Liver (tissue), 3 donors: ENCODE measurements at regions not wholly inside any gene's neighbourhood (a gene's known extent, or its start where the extent isn't known, plus 50 kb on each side); places are given as distances from the start of the nearest gene placed in this dataset.

Source experiments
- ATF3 ChIP-seq: IDR thresholded peaks from 2 replicates; pipeline ENCODE4 v1.6.1; 2016; ENCODE audit warnings: antibody characterized with exemption
- CTCF ChIP-seq: fragments of 150-350 bp; IDR thresholded peaks from 2 replicates; pipeline ENCODE4 v1.5.1; 2017; ENCODE audit warnings: improper control_type of control experiment, low read depth, low read length; ENCODE audit not compliant: missing input control
- FOXA2 ChIP-seq: IDR thresholded peaks from 2 replicates; pipeline ENCODE4 v1.6.1; 2016; ENCODE audit warnings: antibody characterized with exemption
- GABPA ChIP-seq, 2 donors: IDR thresholded peaks in 1 of 2; conservative IDR thresholded peaks in 1 of 2; 2 replicates each; pipeline ENCODE4 v1.6.1; 2016; ENCODE audit warnings: antibody characterized with exemption in 2 of 2, mild to moderate bottlenecking in 1 of 2, moderate library complexity in 1 of 2
- JUND ChIP-seq, 2 donors: IDR thresholded peaks; 2 replicates each; pipeline ENCODE4 v1.6.1; 2016; ENCODE audit warnings: antibody characterized with exemption in 2 of 2
- RAD21 ChIP-seq, 2 donors: IDR thresholded peaks; 2 replicates each; pipeline ENCODE4 v1.6.1; 2016; ENCODE audit warnings: antibody characterized with exemption in 2 of 2, mild to moderate bottlenecking in 2 of 2
- SP1 ChIP-seq: IDR thresholded peaks from 2 replicates; pipeline ENCODE4 v1.6.1; 2018; ENCODE audit warnings: antibody characterized with exemption, mild to moderate bottlenecking
- TAF1 ChIP-seq: conservative IDR thresholded peaks from 2 replicates; pipeline ENCODE4 v1.6.1; 2016; ENCODE audit warnings: antibody characterized with exemption, mild to moderate bottlenecking
- YY1 ChIP-seq: IDR thresholded peaks from 2 replicates; pipeline ENCODE4 v1.6.1; 2016; ENCODE audit warnings: antibody characterized with exemption, mild to moderate bottlenecking
- ZBTB33 ChIP-seq: IDR thresholded peaks from 2 replicates; pipeline ENCODE4 v1.6.1; 2016; ENCODE audit warnings: antibody characterized with exemption
- TF ChIP-seq, protein P1 (sequence below): IDR thresholded peaks from 2 replicates; pipeline ENCODE4 v1.6.1; 2016; ENCODE audit warnings: antibody characterized with exemption
- donor health status: healthy.
- donor health status: healthy.

DNA sequence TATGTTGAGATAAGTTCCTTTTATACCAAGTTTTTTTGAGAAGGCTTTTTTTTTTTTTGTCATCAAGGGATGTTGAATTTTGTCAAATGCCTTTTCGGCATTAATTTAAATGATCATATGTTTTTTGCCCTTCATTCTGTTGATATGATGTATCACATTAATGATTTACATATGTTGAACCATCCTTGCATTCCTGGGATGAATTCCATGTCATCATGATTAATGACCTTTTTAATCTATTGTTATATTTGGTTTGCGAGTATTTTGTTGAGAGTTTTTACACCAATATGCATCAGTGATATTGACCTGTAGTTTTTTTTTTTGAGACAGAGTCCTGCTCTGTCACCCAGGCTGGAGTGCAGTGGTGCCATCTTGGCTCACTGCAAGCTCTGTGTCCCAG, 585.7 kb upstream of the FANCL start:
- no peak for TF ChIP-seq YY1
- TF ChIP-seq CTCF, result no peak
- TF ChIP-seq SP1, result no peak
- TF ChIP-seq JUND (IDR thresholded peaks at IDR 0.05), result no peak
- no peak for TF ChIP-seq FOXA2
- TF ChIP-seq, protein P1, sequence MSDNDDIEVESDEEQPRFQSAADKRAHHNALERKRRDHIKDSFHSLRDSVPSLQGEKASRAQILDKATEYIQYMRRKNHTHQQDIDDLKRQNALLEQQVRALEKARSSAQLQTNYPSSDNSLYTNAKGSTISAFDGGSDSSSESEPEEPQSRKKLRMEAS, result no peak
- TF ChIP-seq RAD21 (IDR thresholded peaks at IDR 0.05), result no peak
- no peak for TF ChIP-seq TAF1
- no peak for TF ChIP-seq ATF3
- TF ChIP-seq ZBTB33, result no peak
- no peak for TF ChIP-seq GABPA (IDR thresholded peaks at IDR 0.05 in 1 of 2, conservative IDR thresholded peaks at IDR 0.05 in 1 of 2)
